Brain pericyte (primary cell): ENCODE measurements at regions not wholly inside any gene's neighbourhood (a gene's known extent, or its start where the extent isn't known, plus 50 kb on each side); places are given as distances from the start of the nearest gene placed in this dataset.

Experiments
- DNase-seq: peaks from one replicate; pipeline ENCODE4 v3.0.0-alpha.2; 2012; ENCODE audit warnings: low read depth, low spot score

- DNase-seq: no peak
Observed at GRCh38 chr2:121018136-121019061, 266.6 kb downstream of the TFCP2L1 start.

- no peak for DNase-seq
Observed at GRCh38 chr2:121019071-121019470, 265.9 kb downstream of the TFCP2L1 start.

GRCh38 chr2:121019756-121020155, 265.2 kb downstream of the TFCP2L1 start:
- DNase-seq: no peak

- DNase-seq: no peak
Observed at GRCh38 chr2:121021685-121022084, 263.3 kb downstream of the TFCP2L1 start.

- DNase-seq: no peak
Observed at GRCh38 chr2:121028577-121028976, 256.4 kb downstream of the TFCP2L1 start.

GRCh38 chr2:121030523-121030922, 254.5 kb downstream of the TFCP2L1 start:
- no peak for DNase-seq

GRCh38 chr2:121031568-121032340, 253.2 kb downstream of the TFCP2L1 start:
- DNase-seq: no peak

GRCh38 chr2:121033461-121033996, 251.5 kb downstream of the TFCP2L1 start:
- no peak for DNase-seq

- no peak for DNase-seq
Observed at GRCh38 chr2:121034551-121034950, 250.5 kb downstream of the TFCP2L1 start.

- no peak for DNase-seq
Observed at GRCh38 chr2:121036226-121036692, 248.7 kb downstream of the TFCP2L1 start.

- no peak for DNase-seq
Observed at GRCh38 chr2:121037480-121037879, 247.5 kb downstream of the TFCP2L1 start.

GRCh38 chr2:121038031-121038430, 247.0 kb downstream of the TFCP2L1 start:
- DNase-seq: no peak

- DNase-seq: no peak
Observed at GRCh38 chr2:121038431-121038830, 246.6 kb downstream of the TFCP2L1 start.

GRCh38 chr2:121038891-121039616, 245.9 kb downstream of the TFCP2L1 start:
- DNase-seq: no peak

GRCh38 chr2:121039679-121040078, 245.3 kb downstream of the TFCP2L1 start:
- DNase-seq: no peak

- no peak for DNase-seq
Observed at GRCh38 chr2:121041516-121041915, 243.5 kb downstream of the TFCP2L1 start.

- DNase-seq: no peak
Observed at GRCh38 chr2:121043061-121043826, 241.8 kb downstream of the TFCP2L1 start.

GRCh38 chr2:121043827-121044222, 241.2 kb downstream of the TFCP2L1 start:
- DNase-seq: no peak

- no peak for DNase-seq
Observed at GRCh38 chr2:121044412-121044811, 240.6 kb downstream of the TFCP2L1 start.

GRCh38 chr2:121045245-121045644, 239.8 kb downstream of the TFCP2L1 start:
- no peak for DNase-seq

- no peak for DNase-seq
Observed at GRCh38 chr2:121046335-121046734, 238.7 kb downstream of the TFCP2L1 start.
